ENCODE measurements at regions not wholly inside any gene's neighbourhood (a gene's known extent, or its start where the extent isn't known, plus 50 kb on each side); places are given as distances from the start of the nearest gene placed in this dataset.

DNA sequence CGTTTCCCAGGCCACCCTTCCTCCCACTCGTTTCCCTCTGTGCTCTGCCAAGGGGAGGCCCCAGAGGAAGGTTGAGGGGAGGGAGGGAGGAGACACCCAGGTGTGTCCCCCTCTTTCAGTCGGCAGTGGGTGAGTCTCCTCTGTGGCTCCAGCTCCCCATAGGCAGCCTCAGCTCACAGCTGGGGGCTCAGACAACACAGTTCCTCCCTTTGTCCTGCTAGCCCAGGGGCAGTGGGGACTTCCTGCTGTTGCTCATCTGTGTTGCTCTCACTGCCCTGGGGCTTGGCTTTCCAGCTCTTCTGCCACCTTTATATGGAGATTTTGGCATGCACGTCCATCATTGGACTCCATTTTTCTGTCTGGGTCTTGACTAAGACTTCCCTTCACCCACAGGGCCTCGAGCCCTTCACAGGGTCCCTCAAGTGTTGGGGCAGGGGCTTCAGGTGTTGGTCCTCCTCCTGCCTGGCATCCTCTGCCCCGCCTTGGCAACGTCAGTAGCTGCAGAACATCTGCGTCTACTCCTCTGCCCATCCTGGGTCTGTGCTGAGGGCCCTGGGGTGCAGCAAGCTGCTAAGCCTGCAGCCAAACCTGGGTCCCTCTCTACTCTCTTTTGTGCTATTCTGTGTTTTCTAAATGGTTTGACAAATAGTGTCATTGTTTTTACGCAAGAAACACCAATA lies 190.6 kb upstream of the PMEPA1 start:
- no peak for DNase-seq (ENCODE audit: low spot score)

- no peak for DNase-seq (ENCODE audit: low spot score)
Measured at GRCh38 chr20:57899554-57899953, 189.7 kb upstream of the PMEPA1 start.

- DNase-seq (ENCODE audit: low spot score) = no peak
Measured at GRCh38 chr20:57898332-57898731, 188.5 kb upstream of the PMEPA1 start.

DNA sequence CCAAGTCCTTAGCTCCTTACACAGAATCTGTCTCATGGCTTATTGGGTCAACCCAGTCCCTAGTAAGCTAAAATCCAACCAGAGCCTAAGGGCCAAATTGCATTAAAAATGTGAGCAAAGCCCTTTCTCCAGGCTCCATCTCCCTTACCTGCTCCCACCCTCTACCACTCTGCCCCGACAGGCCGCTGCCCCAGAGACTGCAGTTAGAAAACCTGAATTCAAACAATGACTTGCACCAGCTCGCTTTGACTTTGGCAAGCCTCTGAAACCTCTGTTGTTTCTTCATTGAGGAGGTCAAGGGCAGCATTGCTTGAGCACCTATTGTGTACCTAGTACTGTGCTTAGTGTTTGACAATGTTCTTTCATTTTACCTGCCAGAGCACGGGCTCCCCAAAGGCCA lies 188.1 kb upstream of the PMEPA1 start:
- no peak for DNase-seq (ENCODE audit: low spot score)

GRCh38 chr20:57897156-57897874 lies 187.5 kb upstream of the PMEPA1 start:
- DNase-seq (ENCODE audit: low spot score) = no peak

- no peak for DNase-seq (ENCODE audit: low spot score)
Measured at GRCh38 chr20:57896563-57896962, 186.7 kb upstream of the PMEPA1 start.

GRCh38 chr20:57896017-57896416 lies 186.2 kb upstream of the PMEPA1 start:
- DNase-seq (ENCODE audit: low spot score) = no peak

DNA sequence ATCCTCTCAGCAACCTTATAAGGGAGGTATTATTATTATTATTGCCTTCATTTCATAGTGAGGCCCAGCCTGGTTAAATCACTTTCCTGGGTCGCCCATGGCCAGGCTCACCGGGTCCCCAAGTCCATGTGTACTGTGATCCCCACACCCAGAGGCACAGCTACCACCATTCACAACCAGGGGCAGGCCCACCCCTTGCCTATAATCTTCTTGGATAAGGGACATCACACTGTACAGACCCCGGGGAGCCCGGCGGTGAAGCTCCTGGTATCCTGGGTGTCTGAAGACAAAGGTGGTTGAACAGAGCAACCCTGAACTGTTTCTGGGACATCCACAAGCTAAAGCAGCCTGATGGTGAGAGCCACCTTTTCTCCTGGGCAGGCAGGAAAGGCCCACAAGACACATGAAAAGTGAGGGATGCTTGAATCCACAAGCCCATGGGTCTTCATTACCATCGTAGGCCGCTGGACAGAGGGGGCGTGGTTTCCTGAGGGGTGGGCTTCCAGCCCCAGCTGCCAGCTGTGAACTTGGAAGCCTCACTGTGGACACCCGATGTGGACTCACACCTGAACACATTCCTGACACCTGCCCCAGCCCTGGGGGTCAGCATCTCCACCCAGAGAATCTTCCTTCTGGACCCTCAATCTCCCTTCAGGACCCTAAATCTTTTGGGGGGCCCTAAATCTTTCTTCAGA lies 185.5 kb upstream of the PMEPA1 start:
- DNase-seq (ENCODE audit: low spot score) = no peak

DNA sequence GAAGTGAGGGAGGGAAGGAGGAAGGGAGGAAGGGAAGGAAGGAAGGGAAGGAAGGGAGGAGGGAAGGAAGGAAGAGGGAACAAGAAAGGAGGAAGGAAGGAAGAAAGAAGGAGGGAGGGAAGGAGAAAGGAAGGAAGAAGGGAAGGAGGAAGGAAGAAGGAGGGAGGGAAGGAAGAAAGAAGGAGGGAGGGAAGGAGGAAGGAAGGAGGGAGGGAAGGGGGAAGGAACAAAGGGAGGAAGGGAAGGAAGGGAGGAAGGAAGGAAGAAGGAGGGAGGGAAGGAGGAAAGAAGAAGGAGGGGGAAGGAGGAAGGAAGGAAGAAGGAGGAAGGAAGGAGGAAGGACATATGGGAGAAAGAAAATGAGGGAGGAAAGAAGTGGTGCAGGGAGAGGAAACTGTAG lies 184.7 kb upstream of the PMEPA1 start:
- no peak for DNase-seq (ENCODE audit: low spot score)

DNA sequence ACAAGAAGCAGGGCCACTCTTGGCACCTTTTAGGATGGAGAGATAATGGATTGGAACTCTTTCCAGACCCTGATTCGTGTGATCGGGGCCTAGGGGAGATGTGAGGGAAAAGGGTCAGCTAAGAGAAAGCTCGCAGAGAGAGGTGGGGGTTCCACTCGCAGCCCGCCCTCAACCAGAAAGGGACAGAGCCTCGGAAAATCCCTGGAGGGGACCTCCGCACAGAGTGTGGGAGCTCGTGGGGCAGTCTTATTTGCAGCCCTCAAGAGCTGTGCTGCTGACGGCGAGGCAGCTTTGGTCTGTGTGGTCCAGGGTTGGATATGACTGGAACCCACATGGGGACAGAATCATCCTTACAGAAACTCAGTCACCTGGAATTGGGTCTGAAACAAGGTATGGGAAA lies 184.3 kb upstream of the PMEPA1 start:
- no peak for DNase-seq (ENCODE audit: low spot score)

DNA sequence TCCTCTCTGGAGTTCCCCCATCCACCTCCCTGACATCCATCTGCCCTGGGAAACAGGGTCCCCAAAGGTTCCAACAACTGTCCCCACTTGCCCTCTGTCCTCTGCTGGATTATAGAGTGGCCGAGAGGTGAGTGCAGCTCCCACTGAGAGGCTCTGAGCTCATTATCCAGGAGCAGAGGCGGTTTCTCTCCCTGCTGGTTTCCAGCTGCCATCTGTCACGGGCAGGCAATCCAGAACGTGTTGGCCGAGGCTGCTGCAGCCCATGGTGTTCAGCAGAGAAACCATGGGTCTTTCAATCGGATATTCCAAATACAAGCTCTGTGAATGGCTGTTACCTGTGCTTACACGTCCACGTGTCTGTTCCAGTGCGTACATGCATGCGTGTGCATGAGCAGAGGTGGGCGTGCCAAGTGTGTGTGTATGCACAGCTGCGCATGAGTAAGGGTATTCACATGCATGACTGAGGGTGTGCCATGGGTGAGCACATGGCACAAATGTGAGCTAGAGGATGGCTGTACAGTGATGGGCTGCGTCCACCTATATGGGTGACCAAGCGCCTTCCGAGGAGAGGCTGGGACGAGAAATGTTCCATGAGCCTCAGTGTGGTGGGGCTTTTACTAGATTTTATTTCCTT lies 183.7 kb upstream of the PMEPA1 start:
- DNase-seq (ENCODE audit: low spot score) = no peak

DNA sequence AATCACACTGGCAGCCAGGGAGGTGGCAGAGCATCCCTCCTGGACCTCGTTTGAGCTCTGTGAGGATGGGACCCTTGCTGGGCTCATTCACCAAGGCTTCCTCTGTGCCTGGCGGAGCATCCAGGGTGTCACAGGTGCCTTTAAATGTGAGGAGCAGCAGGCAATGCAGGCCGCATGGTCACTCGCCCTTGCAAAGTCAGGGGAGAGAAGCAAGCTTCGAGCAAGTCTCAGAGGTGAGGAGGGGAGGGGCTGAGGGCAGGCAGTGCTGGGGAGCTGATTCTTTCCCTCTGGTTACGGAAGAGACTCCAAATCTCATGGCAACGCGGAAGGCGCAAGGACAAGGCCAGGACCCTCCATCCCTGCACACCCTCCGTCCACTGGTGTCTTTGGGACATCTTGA lies 182.7 kb upstream of the PMEPA1 start:
- DNase-seq (ENCODE audit: low spot score) = no peak

DNA sequence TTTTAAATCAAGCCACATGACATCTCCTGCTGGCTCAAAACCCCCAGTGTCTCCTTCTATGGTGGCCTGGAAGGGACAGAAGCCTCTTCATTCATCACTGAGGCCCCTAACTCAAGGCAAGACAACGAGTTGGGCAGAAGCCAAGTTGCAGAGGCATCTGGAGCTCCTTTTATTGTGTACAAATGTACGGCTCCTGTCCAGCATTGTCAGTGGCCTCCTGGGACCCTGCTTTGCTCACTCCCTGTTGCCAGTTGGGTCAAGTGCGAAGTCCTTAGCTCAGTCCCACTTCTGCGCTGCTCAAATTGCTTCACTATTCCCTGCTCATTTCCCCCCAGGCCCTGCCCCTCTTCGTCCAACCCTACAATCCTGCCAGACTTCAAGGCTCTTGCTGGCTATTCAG lies 181.2 kb upstream of the PMEPA1 start:
- no peak for DNase-seq (ENCODE audit: low spot score)

DNA sequence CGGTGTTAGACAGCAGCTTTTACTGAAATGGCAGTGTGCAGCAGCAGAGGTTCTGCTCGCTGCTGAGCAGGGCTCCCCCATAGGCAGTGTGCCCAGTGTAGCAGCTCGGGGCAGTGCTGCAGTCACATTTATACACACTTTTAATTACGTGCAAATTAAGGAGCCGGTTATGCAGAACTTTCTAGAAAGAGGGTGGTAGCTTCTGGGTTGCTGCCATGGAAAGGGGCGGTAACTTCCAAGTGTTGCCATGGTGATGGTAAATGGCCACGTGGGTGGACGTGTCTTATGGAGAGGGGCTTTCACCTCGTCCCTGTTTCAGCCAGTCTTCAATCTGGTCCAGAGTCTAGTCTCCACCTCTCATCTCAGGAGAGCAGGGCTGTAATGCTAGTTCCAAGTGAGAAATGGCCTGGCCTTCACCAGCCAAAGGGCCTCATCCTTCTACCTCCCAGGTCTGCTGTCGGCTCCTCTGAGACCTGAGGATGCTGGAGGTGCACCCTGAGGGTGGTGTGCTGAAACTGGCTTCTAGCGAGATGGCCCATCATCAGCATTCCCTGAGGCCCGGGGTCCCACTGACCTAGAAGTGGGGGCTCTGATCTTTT lies 180.5 kb upstream of the PMEPA1 start:
- DNase-seq (ENCODE audit: low spot score) = no peak

DNA sequence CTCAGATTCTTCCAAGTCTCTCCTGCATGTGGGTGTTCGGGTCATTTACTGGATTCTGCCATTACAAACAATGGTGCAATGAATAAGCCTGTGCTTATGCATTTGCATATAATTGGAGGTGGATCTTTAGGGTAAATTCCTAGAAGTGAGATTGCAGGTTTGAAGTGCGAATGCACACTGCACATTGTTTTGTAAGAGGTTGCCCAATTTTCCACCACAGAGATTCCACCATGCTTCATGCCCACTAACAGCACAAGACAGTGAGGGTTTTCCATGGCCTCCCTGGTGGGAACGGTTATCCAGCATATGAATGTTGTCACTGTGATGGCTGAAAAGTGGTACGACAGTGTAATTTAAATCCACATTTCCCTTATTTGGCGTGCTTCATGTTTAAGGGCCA lies 178.8 kb upstream of the PMEPA1 start:
- no peak for DNase-seq (ENCODE audit: low spot score)

- DNase-seq (ENCODE audit: low spot score) = no peak
Measured at GRCh38 chr20:57884956-57885355, 175.1 kb upstream of the PMEPA1 start.

DNA sequence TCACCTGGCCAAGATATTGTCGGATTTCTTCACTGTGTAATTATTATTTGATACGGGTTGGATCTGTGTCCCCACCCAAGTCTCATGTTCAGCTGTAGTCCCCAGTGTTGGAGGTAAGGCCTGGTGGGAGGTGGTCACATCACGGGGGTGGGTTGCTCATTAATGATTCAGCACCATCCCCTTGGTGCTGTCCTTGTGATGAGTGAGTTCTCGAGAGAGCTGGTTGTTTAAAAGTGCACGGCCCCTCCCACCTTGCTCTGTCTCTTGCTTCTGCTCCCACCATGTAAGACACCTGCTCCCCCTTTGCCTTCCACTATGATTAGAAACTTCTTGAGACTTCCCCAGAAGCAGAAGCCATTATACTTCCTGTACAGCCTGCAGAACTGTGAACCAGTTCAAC lies 173.9 kb upstream of the PMEPA1 start:
- no peak for DNase-seq (ENCODE audit: low spot score)

GRCh38 chr20:57883224-57883623 lies 173.4 kb upstream of the PMEPA1 start:
- DNase-seq (ENCODE audit: low spot score) = no peak

DNA sequence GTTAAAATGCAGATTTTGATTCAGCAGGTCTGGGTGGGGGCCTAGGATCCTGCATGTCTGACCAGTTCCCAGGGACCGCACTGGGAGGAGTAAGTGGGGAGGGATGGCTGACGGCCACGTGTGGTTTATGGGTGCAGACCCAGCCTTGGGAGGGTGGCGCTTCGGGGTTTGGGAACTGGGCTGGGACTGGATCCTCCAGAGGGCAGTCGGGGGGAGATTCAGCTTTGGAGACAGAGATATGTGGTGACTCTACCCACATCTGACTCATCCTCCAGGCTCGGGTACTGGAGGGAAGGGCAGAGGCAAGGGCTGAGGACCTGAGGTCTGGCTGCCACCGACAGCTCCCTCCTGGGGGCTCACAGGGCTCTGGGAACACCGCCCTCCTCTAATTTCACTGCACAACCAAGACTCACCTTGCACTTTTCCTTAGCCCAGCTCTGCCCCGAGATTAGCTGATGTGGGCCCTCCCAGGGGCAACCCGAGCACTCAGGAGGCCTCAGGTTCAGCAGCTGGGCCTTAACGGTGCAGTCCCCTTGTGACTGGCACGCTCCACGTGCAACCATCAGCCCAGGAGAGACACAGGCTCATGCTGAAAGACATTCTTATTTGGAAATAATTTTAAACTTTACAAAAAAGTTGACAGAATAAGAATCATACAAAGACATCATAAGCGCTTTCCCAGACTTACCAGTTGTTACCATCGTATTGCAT lies 172.8 kb upstream of the PMEPA1 start:
- peak; percentile 84 for DNase-seq (ENCODE audit: low spot score)

DNA sequence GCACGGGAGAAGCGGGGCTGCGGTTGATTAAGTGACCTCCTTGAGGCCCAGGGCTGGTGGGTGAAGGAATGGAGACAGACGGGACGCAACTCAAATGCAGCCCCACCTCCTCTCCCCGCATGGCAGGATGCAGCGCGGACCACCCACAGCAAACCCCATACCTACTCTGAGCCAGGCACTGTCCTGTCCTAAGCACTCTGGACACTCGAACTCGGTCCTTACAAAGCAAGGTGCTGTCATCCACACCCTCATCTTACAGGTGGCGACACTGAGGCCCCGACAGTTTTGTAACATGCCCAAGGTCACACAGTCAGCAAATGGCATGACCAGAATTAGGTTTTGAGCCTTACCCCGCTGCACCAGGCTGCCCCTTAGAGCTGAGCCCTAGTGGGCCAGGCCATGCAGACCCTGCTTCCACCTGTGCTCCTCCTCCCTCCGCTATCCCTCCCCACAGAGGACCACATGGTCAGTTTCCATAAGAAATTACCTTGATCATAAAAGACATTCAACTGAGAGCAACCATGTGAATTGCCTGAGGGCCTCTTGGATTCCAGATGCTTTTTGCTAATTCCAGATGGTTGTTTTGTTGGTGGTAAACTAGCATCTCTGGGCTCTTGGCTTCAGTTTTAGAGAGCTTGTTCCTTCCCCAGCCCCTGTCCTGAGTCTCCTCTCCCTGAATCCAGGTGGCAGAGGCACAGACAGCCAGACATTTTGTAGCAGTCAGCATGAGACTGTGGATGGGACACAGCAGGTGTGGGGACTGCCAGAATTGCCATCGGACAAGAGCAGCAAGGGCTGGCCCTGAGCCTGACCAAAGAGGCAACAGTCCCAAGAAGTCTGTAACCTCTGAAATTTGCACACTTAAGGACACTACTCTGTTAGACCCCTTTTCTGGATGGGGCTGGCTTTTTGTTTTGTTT lies 171.9 kb upstream of the PMEPA1 start:
- DNase-seq (ENCODE audit: low spot score) = no peak

GRCh38 chr20:57880571-57880892 lies 170.7 kb upstream of the PMEPA1 start:
- DNase-seq (ENCODE audit: low spot score) = no peak
